ENCODE measurements at regions not wholly inside any gene's neighbourhood (a gene's known extent, or its start where the extent isn't known, plus 50 kb on each side); places are given as distances from the start of the nearest gene placed in this dataset.

DNA sequence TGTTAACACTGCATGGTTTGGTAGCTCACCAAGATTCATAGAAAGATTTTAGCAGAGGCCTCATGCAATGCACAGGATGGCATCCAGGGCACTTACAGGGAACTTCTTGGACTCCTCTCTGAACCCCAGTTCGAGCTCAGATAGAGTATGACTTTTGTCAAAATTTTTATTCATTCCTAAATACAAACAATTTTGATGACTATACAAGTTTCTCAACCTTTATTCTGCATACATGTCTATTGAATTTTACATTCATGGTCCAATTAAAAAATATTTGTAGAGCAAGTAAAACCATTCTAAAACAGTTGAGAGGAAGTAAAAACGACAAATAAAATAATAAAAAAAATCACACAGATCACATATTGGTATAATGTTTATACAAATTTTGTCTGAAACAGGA lies 219.0 kb upstream of the MAN1A1 start:
- Mint-ChIP-seq H3K4me3 (ENCODE audit: unreplicated experiment) (no peak overlapping the region), H3K27ac (ENCODE audit: unreplicated experiment) (no peak overlapping the region), H3K36me3 (ENCODE audit: low read depth) (no peaks in the 10 kb centered on the region), H3K4me1 (ENCODE audit: low read depth) (no peaks in the 10 kb centered on the region), H3K9me3 (ENCODE audit: low read depth) (no peaks in the 10 kb centered on the region), H3K27me3 (ENCODE audit: low read depth) (peaks cover 12% of the 10 kb centered on the region)
- TF ChIP-seq, protein P1, sequence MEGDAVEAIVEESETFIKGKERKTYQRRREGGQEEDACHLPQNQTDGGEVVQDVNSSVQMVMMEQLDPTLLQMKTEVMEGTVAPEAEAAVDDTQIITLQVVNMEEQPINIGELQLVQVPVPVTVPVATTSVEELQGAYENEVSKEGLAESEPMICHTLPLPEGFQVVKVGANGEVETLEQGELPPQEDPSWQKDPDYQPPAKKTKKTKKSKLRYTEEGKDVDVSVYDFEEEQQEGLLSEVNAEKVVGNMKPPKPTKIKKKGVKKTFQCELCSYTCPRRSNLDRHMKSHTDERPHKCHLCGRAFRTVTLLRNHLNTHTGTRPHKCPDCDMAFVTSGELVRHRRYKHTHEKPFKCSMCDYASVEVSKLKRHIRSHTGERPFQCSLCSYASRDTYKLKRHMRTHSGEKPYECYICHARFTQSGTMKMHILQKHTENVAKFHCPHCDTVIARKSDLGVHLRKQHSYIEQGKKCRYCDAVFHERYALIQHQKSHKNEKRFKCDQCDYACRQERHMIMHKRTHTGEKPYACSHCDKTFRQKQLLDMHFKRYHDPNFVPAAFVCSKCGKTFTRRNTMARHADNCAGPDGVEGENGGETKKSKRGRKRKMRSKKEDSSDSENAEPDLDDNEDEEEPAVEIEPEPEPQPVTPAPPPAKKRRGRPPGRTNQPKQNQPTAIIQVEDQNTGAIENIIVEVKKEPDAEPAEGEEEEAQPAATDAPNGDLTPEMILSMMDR (IDR thresholded peaks at IDR 0.05) = no peak
- DNase-seq (ENCODE audit: low spot score) = no peak

DNA sequence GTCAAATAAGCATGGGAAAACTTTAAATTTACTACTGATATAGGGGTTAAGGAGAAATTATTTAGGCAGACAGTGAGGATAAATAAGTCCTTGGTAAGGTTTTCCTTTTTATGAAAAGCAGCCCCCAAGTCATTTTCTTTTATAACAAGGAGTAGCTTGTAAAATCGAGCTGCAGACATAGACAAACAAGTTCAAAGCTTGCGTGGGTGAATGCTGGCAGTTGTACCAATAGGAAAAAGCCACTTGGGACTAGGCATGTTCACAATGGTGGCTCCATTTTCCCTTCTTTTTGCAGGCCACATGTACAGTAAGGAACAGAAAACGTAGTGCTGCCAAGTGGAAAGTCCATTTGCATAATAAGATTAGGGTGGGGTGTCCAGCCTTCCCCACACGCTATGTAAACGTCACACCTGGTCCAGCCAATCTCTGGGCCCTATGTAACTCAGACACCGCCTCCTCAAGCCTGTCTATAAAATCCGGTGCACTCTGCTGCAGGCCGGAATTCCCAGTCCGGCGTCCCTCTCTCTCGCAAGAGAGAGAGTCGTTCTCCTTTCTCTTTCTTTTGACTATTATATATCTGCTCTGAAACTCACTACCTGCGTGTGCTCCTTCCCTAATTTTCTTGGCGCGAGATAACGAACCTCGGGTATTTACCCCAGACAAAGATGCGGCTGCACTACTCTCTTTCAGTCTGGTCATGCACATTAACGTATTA lies 217.1 kb upstream of the MAN1A1 start:
- TF ChIP-seq, protein P1 (IDR thresholded peaks at IDR 0.05) = no peak
- H3K27me3 Mint-ChIP-seq (ENCODE audit: low read depth) = peaks cover 13% of the 10 kb centered on the region
- no peaks in the 10 kb centered on the region for H3K36me3 Mint-ChIP-seq (ENCODE audit: low read depth)

DNA sequence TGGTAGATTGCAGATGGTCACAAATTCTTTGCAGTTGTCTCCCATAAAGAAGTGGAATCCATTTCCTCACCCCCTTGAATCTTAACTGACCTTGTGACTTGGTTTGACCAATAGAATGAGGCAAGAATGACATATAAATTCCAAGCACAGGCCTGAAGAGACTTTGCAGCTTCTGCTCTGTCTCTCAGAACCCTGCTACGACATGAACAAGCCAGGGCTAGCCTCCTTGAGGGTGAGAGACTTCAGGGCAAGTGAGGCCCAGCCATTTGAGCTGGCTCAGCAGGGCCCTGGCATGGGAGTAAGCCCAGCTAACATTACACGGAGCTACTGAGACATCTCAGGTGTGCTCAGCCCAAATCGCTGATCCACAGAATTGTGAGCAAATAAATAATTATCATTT lies 216.3 kb upstream of the MAN1A1 start:
- Mint-ChIP-seq H3K9me3 (ENCODE audit: low read depth) (no peaks in the 10 kb centered on the region), H3K36me3 (ENCODE audit: low read depth) (no peaks in the 10 kb centered on the region), H3K4me1 (ENCODE audit: low read depth) (no peaks in the 10 kb centered on the region), H3K27ac (ENCODE audit: unreplicated experiment) (no peak overlapping the region), H3K4me3 (ENCODE audit: unreplicated experiment) (no peak overlapping the region), H3K27me3 (ENCODE audit: low read depth) (peaks cover 13% of the 10 kb centered on the region)
- DNase-seq (ENCODE audit: low spot score) = no peak
- TF ChIP-seq, protein P1 (IDR thresholded peaks at IDR 0.05) = no peak

More for the DNA sequence above, 217.1 kb upstream of the MAN1A1 start:
- Mint-ChIP-seq H3K4me1 (ENCODE audit: low read depth) (no peaks in the 10 kb centered on the region), H3K27ac (ENCODE audit: unreplicated experiment) (no peak overlapping the region), H3K9me3 (ENCODE audit: low read depth) (no peaks in the 10 kb centered on the region), H3K4me3 (ENCODE audit: unreplicated experiment) (no peak overlapping the region)
- no peak for DNase-seq (ENCODE audit: low spot score)

DNA sequence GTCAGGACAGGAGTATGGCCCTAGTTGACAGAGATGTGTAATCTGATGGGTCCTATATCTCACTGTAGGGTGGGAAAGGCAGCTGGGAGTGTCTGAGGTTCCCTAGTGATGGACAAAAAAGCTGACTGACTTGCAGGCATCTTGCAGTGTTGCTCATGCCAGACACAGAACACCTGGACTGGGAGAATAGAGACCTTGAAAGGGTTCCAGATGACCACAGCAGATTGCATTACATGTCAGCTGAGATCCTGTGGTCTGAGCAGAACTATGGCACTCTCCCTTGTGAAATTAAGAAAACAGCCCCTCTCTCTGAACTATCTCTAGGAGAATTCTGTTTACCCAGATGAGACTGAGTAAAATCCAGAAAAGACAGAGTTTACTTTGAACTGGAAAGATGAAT lies 212.6 kb upstream of the MAN1A1 start:
- no peak overlapping the region for H3K27ac Mint-ChIP-seq (ENCODE audit: unreplicated experiment)
- H3K4me3 Mint-ChIP-seq (ENCODE audit: unreplicated experiment) = no peak overlapping the region
- peaks cover 21% of the 10 kb centered on the region for H3K27me3 Mint-ChIP-seq (ENCODE audit: low read depth)
- DNase-seq (ENCODE audit: low spot score) = no peak
- no peaks in the 10 kb centered on the region for H3K36me3 Mint-ChIP-seq (ENCODE audit: low read depth)
- H3K4me1 Mint-ChIP-seq (ENCODE audit: low read depth) = no peaks in the 10 kb centered on the region
- no peaks in the 10 kb centered on the region for H3K9me3 Mint-ChIP-seq (ENCODE audit: low read depth)
- TF ChIP-seq, protein P1 (IDR thresholded peaks at IDR 0.05) = no peak

DNA sequence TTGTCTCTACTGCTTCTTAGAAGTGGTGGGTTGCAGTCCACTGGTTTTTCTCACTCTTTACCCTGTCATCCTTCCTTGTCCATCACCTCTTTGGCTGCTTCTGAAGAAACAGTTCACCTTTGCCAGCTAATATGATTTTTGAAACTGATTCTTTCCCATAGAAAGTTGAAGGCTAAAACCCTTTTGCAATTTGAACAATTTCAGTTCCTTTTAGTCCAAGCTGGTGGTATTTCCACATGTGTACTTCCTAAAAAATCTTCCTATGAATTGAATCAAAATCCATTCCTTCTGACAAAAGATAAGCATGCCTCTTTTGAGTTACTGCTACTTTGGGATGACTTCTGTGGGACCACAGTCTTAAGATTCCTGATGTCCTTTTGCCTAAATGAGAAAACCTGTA lies 210.0 kb upstream of the MAN1A1 start:
- Mint-ChIP-seq H3K27me3 (ENCODE audit: low read depth) (peaks cover 25% of the 10 kb centered on the region), H3K4me3 (ENCODE audit: unreplicated experiment) (no peak overlapping the region), H3K4me1 (ENCODE audit: low read depth) (no peaks in the 10 kb centered on the region), H3K36me3 (ENCODE audit: low read depth) (no peaks in the 10 kb centered on the region), H3K9me3 (ENCODE audit: low read depth) (no peaks in the 10 kb centered on the region), H3K27ac (ENCODE audit: unreplicated experiment) (no peak overlapping the region)
- TF ChIP-seq, protein P1 (IDR thresholded peaks at IDR 0.05) = no peak
- DNase-seq (ENCODE audit: low spot score) = no peak

All from chondrocyte (in vitro differentiated cells).